HUES64 (cell line): ENCODE measurements at regions not wholly inside any gene's neighbourhood (a gene's known extent, or its start where the extent isn't known, plus 50 kb on each side); places are given as distances from the start of the nearest gene placed in this dataset.

ENCODE experiments used
- H3K27ac ChIP-seq: 2 replicates; pipeline ENCODE4 v1.7.0; 2013; ENCODE audit warnings: low read depth, low read length, inconsistent platforms
- H3K27me3 ChIP-seq: 2 replicates; pipeline ENCODE4 v1.6.1; 2013; ENCODE audit warnings: mild to moderate bottlenecking, low read length; ENCODE audit not compliant: insufficient read depth
- H3K36me3 ChIP-seq: 2 replicates; pipeline ENCODE4 v1.6.1; 2013; ENCODE audit warnings: mild to moderate bottlenecking, low read length; ENCODE audit not compliant: insufficient read depth
- H3K4me1 ChIP-seq: 2 replicates; pipeline ENCODE4 v1.6.1; 2013; ENCODE audit warnings: mild to moderate bottlenecking, low read length, moderate library complexity; ENCODE audit not compliant: insufficient read depth
- H3K4me3 ChIP-seq: 2 replicates; pipeline ENCODE4 v1.5.1; 2013; ENCODE audit warnings: mild to moderate bottlenecking, low read length, moderate library complexity
- H3K9ac ChIP-seq: 2 replicates; pipeline ENCODE4 v1.6.1; 2013; ENCODE audit warnings: mild to moderate bottlenecking, low read depth, low read length
- H3K9me3 ChIP-seq: 2 replicates; pipeline ENCODE4 v1.6.1; 2013; ENCODE audit warnings: low read depth, low read length; ENCODE audit not compliant: insufficient read depth
- WGBS: fragments of 150-250, 120-280 bp; methylation state at CpG from one replicate; pipeline ENCODE4 v1.1.7; 2013; ENCODE audit warnings: missing lambda C conversion rate; 5-methylcytosine and 5-hydroxymethylcytosine counted together

GRCh38 chr7:142698429-142698828, 50.8 kb upstream of the PRSS1 start:
- no peak overlapping the region for H3K4me3 ChIP-seq
- no peak overlapping the region for H3K9ac ChIP-seq
- no peaks in the 10 kb centered on the region for H3K9me3 ChIP-seq
- H3K36me3 ChIP-seq = no peaks in the 10 kb centered on the region
- peaks cover 56% of the 10 kb centered on the region for H3K4me1 ChIP-seq
- H3K27me3 ChIP-seq = no peaks in the 10 kb centered on the region
- H3K27ac ChIP-seq = no peak overlapping the region
- WGBS = 100% methylated on average over 1 of the region's 1 CpG

- 65% methylated on average over 4 of the region's 4 CpGs for WGBS
- Histone ChIP-seq H3K36me3 (no peaks in the 10 kb centered on the region), H3K4me3 (peak overlapping the region; percentile 12; the same call in 1 of the 2 replicates), H3K27ac (peak overlapping the region; percentile 83), H3K9ac (peak overlapping the region; percentile 51), H3K4me1 (peaks cover 56% of the 10 kb centered on the region), H3K9me3 (no peaks in the 10 kb centered on the region), H3K27me3 (no peaks in the 10 kb centered on the region)
These were observed 52.0 kb upstream of the PRSS1 start for GRCh38 chr7:142697270-142697669.

GRCh38 chr7:142696456-142697179, 52.7 kb upstream of the PRSS1 start:
- H3K36me3 ChIP-seq = no peaks in the 10 kb centered on the region
- H3K4me3 ChIP-seq = peak overlapping the region; percentile 17
- peak overlapping the region; percentile 53 for H3K9ac ChIP-seq
- no peaks in the 10 kb centered on the region for H3K9me3 ChIP-seq
- peak overlapping the region; percentile 83 for H3K27ac ChIP-seq
- H3K4me1 ChIP-seq = peaks cover 56% of the 10 kb centered on the region
- no peaks in the 10 kb centered on the region for H3K27me3 ChIP-seq

- no peaks in the 10 kb centered on the region for H3K9me3 ChIP-seq
- H3K27me3 ChIP-seq = no peaks in the 10 kb centered on the region
- H3K27ac ChIP-seq = no peak overlapping the region
- H3K36me3 ChIP-seq = no peaks in the 10 kb centered on the region
- peaks cover 36% of the 10 kb centered on the region for H3K4me1 ChIP-seq
- no peak overlapping the region for H3K9ac ChIP-seq
- no peak overlapping the region for H3K4me3 ChIP-seq
These were observed 55.4 kb upstream of the PRSS1 start for GRCh38 chr7:142693911-142694310.

GRCh38 chr7:142690554-142691182, 58.6 kb upstream of the PRSS1 start:
- WGBS = 96% methylated on average over 2 of the region's 2 CpGs
- Histone ChIP-seq H3K9me3 (no peaks in the 10 kb centered on the region), H3K4me3 (no peak overlapping the region), H3K36me3 (no peaks in the 10 kb centered on the region), H3K9ac (no peak overlapping the region), H3K27ac (no peak overlapping the region), H3K4me1 (peaks cover 6% of the 10 kb centered on the region), H3K27me3 (no peaks in the 10 kb centered on the region)

GRCh38 chr7:142689439-142690120, 59.7 kb upstream of the PRSS1 start:
- Histone ChIP-seq H3K9me3 (no peaks in the 10 kb centered on the region), H3K27me3 (no peaks in the 10 kb centered on the region), H3K4me1 (no peaks in the 10 kb centered on the region), H3K9ac (no peak overlapping the region), H3K36me3 (no peaks in the 10 kb centered on the region), H3K27ac (no peak overlapping the region), H3K4me3 (no peak overlapping the region)
- no CpG with 5 or more reads among the region's 3 CpGs for WGBS

GRCh38 chr7:142685877-142686508, 63.3 kb upstream of the PRSS1 start:
- Histone ChIP-seq H3K36me3 (no peaks in the 10 kb centered on the region), H3K4me1 (no peaks in the 10 kb centered on the region), H3K9me3 (no peaks in the 10 kb centered on the region), H3K9ac (no peak overlapping the region), H3K4me3 (no peak overlapping the region), H3K27me3 (no peaks in the 10 kb centered on the region), H3K27ac (no peak overlapping the region)
- WGBS = 86% methylated on average over 2 of the region's 2 CpGs

GRCh38 chr7:142681314-142682092, 67.8 kb upstream of the PRSS1 start:
- WGBS = 98% methylated on average over 3 of the region's 3 CpGs
- Histone ChIP-seq H3K36me3 (no peaks in the 10 kb centered on the region), H3K27ac (no peak overlapping the region), H3K4me1 (no peaks in the 10 kb centered on the region), H3K9ac (no peak overlapping the region), H3K27me3 (no peaks in the 10 kb centered on the region), H3K4me3 (no peak overlapping the region), H3K9me3 (peaks cover 13% of the 10 kb centered on the region; the same call in 1 of the 2 replicates)

GRCh38 chr7:142671506-142671905, 77.8 kb upstream of the PRSS1 start:
- 0 out of 2 replicates have a peak, but pooled peaks cover 3% of the 10 kb centered on the region for H3K9me3 ChIP-seq
- H3K27me3 ChIP-seq = no peaks in the 10 kb centered on the region
- H3K4me3 ChIP-seq = no peak overlapping the region
- H3K4me1 ChIP-seq = no peaks in the 10 kb centered on the region
- no peaks in the 10 kb centered on the region for H3K36me3 ChIP-seq
- WGBS = 93% methylated on average over 1 of the region's 2 CpGs
- H3K27ac ChIP-seq = no peak overlapping the region
- H3K9ac ChIP-seq = no peak overlapping the region

GRCh38 chr7:142670511-142670910, 78.8 kb upstream of the PRSS1 start:
- no peak overlapping the region for H3K9ac ChIP-seq

More at GRCh38 chr7:142670511-142670910, 78.8 kb upstream of the PRSS1 start:
- H3K9me3 ChIP-seq = 0 out of 2 replicates have a peak, but pooled peaks cover 3% of the 10 kb centered on the region
- WGBS = 86% methylated on average over 1 of the region's 1 CpG
- H3K4me3 ChIP-seq = no peak overlapping the region
- no peak overlapping the region for H3K27ac ChIP-seq
- H3K36me3 ChIP-seq = no peaks in the 10 kb centered on the region
- no peaks in the 10 kb centered on the region for H3K4me1 ChIP-seq
- no peaks in the 10 kb centered on the region for H3K27me3 ChIP-seq
